Islet precursor cell (in vitro differentiated cells): ENCODE measurements at regions not wholly inside any gene's neighbourhood (a gene's known extent, or its start where the extent isn't known, plus 50 kb on each side); places are given as distances from the start of the nearest gene placed in this dataset.
"Not testable (repeated sequence)": the region's sequence is repeated elsewhere in the genome, so short reads cannot be mapped to it uniquely, and the experiment has no call there.

Experiments
- DNase-seq: peaks from one replicate; pipeline ENCODE4 v3.0.0-alpha.2; 2018

DNA sequence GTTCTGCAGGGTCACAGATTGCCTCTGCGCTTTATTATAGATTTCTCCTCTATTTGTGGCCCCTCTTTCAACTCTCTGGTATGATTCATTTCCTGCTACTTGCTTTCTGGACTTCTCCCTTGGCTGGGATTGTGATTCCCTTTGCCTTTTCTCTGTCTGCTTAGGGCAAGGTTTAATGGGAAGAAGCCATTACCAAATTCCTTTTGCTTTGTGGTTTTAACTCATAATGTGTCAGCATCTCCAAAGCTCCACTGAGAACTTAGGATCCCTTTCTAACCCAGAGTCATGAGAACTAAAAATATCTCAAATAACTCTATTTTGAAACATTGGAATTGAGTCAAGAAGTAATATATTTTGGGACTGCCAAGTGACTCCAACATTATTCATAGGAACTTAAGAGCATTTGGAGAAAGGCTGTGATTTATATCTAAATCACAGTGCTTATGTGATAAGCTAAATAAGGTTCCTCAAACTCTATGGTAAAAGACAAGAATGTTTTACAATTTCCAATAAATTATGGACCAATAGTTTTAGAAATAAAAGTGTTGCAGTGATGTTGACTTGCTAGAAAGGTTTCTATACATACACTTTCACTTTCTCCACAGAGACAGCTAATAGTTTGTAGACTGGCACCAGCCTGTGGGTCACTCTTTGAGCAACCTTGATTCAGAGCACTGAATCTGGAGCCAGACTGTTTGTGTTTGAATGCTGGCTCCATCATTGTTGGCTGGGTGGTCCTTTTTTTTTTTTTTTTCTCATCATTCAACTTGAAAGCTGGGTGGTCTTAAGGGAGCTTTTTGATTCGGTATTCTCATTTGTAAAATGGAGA, 93.9 kb downstream of the DACT1 start:
- peak; percentile 71 for DNase-seq

DNA sequence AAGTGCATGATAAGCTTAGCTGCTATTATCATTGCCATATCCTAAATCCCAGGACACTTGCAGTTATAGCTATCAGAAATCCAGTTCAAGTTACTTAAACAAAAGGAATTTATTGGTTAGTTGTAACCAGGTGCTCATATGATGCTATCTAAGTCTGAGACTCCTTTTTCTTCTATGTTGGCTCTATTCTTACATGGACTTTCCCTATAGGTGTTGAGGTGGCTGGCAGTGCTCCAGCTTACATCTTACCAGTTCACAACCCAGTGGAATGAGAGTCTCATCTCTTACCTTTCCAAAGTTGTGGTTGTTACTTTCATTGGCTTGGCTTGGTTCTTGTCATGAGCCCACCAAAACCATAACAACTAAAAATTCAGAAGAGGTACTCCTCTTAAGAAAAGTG, 94.6 kb downstream of the DACT1 start:
- no peak for DNase-seq

DNA sequence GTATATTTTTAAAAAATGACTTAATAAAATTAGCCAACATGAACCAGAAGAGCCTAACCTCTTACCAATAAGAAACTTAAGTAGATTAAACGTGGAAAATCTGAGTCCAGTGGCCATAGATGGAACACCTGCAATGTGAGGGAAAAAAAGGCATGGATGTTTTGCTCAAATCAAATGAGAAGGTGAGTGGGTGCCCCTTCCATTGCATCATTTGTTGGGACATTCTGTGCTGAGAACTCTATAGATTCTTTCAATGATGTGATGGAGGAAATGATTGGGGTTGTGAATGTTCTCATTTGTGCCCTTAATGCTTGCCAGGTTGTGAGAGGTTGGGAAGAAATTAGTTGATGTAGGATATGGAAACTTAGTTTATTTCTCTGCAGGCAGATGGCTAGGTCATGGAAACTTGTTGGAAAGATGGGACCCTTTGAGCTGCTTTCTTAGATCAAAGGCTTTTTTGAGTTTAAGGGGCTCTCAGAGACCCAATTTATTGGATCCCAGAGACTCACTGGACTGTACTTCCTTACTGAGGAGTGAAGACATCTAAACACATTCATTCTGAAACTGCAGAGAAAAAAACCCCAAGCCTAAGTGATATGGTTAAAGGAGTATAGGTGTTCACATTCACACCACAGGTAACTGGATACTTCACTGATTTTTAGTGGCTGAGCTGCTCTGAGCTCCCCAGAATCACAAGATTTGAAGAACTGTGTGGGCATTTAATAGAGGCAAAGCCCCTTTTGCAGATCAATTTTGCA, 95.9 kb downstream of the DACT1 start:
- DNase-seq = no peak

DNA sequence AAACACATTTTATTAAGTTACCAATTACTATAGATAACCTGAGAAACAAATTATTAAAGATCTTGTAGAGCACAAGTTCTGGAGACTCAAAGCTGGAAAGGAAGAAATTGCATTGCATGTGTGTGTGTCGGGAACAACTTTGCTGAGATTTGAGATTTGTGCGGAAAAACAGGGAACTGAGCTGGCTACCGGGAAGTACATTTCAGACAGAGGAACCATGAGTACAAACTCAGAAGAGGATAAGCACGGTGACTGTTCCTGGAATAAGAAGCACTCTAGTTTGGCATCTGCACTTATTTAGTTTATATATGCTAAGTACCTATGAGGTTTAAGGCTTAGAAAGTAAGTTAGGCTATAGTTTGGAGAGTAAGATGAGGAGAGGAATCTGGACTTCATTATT, 97.8 kb downstream of the DACT1 start:
- DNase-seq = no peak

DNA sequence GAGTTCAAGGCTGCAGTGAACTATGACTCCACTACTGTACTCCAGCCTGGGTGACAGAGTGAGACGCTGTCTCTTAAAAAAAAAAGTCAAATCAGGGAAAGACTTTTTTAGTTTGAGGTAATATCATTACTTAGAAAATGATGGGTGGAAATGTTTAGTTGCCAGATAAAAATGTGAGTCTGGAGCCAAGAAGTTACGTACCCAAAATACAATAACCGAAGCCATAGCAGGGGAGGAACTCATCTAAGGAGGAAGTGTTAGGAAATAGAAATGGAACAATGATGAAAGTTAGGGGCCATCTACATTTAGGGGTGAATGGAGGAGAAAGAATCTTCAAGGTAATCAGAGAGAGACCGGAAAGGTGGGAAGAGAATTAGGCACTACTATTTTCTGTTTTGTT, 98.8 kb downstream of the DACT1 start:
- no peak for DNase-seq

DNA sequence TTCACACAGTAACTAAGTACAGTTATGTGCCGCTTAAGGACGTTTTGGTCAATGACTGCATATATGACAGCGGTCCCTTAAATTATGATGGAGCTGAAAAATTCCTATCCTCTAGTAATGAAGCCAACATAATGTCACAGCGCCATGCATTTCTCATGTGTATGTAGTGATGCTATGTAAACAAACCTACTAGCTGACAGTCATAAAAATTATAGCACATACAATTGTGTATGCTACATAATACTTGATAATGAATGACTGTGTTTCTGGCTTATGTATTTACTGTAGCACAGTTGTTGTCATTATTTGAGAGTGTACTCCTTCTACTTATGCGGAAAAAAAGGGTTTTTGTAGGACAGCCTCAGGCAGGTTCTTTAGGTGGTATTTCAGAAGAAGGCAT, 99.7 kb downstream of the DACT1 start:
- no peak for DNase-seq

DNA sequence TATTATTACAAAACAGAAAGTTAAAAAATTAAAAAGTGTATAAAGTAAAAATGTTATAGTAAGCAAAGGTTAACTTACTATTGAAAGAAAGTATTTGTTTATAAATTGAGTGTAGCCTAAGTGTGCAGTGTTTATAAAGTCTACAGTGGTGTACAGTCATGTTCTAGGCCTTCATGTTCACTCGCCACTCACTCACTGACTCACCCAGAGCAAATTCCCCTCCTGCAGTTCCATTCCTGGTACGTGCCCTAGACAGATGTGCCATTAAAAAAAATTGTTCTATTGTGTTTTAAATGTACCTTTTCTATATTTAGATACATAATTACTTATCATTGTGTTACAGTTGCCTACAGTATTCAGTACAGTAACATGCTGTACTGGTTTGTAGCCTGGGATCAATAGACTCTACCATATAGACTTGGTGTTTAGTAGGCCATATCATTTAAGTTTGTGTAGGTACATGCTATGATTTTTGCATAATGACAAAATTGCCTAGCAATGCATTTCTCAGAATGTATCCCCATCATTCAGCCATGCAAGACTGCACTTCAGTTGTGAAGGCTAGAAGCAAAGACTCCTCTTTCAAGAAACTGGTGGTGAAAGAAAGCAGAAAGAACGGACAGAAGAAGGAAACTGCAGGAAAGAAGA, 100.6 kb downstream of the DACT1 start:
- DNase-seq = peak; percentile 56

DNA sequence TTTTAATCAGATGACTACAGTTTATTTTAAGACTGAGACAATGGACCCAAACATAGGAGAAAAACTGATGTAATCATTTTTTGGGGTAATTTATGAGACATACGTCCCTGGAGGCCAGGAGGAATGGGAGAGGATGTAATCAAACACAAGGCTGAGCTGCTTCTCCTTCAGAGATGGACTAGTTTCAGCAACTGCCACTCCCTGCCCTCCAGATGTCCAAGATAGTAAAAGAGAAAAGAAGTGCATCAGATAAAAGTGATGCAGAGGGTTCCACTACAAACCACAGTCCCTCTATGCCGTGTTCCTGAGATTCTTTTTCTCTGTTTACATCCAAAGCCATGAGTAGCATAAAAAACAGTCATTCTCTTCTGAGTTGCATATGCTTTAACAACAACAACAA, 101.1 kb downstream of the DACT1 start:
- DNase-seq = no peak

DNA sequence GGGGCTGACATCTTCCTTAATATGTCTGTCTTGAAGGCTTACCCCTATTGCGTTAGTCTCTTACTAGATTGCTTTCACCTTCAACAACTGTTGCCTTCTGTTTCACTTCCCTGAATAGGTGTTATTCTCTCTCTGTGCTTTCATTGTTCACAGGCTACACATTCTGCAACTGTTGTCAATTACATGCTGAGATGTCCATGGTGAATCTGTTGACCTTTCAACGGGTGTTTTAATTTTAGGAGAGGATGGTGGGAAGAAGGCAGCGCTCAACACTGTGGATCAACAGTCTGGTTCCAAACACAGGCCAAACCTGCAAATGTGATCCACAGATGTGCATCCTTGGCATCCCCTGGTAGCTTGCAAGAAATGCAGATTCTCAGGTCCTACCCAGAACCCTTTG, 101.9 kb downstream of the DACT1 start:
- no peak for DNase-seq

DNA sequence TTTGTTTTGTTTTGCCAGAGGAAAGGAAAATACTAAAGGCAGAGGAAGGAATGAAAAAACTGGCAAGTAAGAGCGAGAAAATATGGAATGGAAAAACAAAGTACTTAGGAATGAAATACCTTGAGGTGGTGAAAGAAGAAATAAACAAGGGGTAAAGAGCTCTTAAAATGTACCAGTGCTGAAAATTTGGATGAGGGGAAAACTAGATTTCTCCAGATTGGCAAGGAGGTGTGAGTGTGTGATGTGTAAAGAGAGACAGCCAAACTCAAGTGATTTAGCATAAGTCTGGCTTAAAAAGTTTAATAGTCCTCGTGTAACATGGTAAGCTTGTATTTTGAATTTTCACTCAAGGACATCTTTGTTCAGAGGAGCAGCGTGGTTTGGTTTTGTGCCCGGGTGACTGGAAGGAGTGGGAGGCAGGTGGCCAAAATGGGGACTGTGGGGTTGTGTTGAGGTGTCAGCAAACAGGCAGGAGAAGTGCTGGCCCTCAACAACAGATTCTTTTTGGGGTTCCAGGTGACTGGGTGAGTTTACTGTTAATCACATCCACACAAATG, 102.7 kb downstream of the DACT1 start:
- no peak for DNase-seq

DNA sequence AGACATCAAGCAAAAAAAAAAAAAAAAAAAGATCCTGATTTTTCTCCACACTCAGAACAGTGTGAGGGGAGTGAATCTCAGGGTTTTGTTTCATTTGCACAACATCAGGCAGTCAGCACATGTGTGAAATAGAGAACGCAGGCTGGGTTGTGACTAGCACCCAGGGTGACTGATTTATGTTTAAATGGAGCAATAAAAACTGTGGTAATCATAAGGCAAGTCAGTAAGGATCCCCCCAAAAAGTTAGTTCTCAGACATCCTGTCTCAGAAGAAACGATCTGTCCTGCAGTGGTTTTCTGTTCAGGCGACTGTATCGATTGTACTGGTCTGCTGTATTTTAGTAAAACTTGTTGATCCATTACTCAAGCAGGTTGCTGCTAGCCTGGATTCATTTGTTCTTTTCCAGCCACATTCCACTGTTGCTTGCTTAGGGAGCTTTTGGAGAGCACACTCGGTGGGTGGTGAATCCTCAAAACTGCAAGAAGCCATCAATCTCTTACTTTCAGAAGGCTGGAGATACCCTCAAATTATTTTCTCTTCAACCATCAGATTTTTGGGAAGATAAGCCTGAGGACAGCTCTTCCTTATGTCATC, 107.1 kb downstream of the DACT1 start:
- DNase-seq = no peak

DNA sequence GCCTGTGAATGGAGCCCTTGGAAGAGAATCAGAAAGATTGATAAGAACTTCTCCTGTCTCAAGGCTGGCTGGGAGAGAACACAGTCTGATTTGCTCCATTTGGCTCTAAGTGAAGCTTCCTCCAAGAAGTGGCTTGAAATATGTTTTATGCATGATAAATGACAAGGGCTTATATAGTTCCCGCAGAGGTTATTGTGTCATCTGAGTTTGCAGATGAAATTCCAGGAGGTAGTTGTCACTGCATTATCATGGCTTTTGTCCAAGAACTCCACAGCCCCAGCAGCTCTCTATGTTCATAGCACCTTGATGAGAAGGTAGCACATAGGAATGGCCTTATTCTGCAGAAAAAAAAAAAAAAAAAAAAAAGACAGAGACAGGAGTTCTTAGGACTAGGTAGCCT, 108.5 kb downstream of the DACT1 start:
- DNase-seq = no peak

DNA sequence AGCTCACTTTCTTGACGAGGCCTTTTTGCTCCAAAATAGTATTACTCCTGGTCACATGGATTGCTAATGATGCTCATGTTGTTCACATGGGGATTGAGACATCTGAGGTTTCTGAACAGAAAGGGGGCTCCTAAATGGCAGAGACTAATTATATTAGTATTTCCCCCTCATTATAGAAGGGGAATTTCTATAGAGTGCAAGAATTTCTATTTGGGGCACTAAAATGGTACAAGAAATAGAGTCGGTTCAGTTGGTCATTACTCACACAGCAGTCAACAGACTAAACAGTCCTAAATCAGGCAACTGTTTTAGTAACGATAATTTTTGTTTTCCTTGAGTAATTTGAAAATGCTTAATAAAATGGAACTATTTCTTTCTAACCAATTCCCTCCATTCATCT, 108.9 kb downstream of the DACT1 start:
- no peak for DNase-seq

DNA sequence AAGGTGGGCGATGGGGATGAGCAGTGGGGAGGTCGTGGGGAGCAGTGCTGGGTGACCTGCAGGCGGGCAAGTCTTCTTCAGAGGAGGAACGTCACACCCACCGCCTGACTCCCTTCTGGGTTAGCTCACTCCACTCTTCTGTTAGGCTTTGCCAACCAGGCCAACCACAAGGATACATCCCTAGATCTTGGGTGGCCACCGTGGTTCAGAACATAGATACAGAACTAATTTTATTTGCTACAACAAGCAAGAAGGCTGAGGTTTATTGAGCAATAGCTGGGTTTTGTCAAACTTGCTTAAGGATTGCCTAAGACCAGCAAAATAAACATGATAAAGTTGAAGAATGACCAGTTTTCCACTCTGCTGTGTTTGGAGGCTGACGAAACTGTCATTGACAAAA, 109.4 kb downstream of the DACT1 start:
- DNase-seq = no peak

DNA sequence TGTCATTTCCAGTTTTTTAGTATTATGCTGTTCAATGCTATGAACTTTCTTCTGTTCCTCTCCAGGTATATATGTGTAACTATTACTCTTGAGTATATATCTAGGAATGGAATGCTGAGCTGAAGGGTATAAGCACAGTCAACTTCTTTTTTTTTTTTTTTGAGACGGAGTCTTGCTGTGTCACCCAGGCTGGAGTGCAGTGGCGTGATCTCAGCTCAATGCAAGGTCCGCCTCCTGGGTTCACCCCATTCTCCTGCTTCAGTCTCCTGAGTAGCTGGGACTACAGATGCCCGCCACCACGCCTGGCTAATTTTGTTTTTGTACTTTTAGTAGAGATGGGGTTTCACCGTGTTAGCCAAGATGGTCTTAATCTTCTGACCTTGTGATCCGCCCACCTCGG, 110.5 kb downstream of the DACT1 start:
- not testable (repeated sequence) for DNase-seq

DNA sequence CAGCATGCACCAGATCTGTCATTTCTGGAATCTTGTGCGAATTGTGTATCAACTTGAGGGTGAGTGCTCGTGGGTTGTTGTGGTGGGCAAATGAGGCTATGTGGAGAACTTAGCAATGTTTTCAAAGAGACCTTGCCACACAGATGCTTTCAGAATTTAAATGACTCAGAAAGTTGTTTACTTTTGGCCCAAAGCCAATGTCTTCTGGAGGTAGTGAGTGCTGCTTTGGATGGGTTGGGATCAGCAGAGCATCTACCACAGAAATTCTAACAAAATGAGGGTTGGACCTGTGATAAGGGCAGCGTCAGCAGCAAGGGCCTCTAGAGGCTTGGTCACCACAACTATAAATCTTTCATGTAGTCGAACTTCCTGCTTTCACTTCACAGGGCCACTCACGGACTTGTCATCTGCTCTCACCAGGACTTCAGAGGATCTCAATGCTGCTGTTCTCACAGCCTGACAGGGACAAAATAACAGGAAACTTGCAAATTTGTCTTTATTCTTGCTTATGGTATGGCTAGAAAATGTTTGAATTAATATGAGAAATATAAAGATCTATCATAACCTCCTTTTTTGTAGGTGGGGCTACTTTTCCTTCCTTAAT, 111.4 kb downstream of the DACT1 start:
- peak; percentile 66 for DNase-seq

DNA sequence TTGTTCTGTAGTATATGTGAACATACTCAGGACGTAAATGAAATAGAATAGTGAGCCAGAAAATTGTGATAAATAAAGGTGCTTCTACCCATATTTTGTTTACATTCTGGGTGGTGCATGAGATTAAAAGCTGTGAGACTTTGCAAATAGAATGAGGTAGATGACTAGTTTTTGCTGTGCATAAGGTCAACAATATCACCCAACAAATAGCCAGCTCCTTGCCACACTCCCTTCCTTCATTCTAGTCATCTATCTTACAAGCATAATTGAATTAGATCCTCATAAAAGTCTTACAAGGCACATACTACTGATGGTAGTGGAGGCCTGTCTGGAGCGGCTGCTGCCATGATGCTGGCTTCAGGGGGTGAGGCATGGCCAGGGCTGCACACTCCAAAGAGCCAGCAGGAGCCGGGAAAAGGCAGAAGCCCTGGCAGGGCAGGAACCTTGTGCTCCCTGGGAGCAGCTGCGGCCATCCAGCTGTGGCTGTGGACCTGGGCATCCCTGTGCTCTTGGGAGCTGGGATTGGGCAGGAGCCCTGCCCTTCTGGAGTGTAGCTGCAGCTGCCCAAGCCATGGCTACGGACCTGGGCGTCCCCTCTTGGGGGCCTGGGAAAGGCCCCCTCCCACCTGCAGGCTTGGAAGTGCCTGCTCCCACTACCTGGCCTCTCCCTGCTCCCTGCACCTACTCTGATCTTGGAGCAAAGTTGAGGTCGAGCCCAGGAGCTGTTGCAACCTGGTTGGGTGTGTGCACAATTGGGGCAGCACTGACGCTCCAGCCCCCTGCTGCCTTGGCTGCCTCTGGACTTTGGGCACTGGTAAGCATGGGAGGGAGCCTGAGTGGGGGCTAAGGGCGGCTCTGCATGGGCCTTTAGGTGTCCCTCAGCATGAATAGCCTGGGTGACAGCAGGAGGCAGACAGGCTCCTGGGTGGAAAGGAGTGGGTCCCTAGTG, 112.8 kb downstream of the DACT1 start:
- DNase-seq = no peak

DNA sequence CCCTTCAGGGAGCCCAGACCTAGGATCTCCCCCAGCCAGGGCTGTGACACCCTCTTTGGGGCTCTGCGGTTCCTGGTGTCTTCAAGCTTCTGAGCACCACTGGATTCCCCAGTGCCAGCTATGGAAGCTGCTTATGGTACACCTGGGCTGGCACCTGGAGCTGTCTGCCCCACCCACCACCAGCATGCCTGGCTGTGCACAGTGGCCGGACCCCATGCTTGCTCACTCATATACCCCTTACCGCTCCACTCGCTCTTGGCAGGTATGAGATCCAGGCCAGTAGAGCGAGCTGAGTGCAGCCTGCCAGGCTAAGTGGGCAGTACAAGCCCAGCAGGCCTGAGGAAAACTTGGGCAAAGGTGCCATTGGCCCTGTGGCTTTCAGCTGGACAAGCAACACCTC, 114.0 kb downstream of the DACT1 start:
- DNase-seq = no peak

DNA sequence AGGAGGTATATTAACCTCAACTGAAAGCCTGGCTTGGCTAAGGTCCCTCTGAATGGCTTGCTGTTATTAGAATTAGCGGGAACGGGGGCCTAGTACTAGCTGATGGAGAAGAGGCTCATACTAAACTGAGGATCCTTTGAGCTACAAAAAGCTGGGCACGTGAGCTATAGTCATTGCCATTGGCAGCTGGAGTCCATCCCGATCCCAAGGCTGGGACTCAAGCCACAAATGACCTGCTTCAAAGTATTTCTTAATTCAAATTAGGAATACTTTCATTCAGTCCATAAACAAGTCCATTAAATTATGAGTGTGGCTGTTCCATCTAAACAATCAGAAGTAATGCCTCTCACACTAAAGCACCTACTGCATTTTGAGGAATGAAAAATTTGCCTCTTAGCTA, 114.5 kb downstream of the DACT1 start:
- DNase-seq = no peak

DNA sequence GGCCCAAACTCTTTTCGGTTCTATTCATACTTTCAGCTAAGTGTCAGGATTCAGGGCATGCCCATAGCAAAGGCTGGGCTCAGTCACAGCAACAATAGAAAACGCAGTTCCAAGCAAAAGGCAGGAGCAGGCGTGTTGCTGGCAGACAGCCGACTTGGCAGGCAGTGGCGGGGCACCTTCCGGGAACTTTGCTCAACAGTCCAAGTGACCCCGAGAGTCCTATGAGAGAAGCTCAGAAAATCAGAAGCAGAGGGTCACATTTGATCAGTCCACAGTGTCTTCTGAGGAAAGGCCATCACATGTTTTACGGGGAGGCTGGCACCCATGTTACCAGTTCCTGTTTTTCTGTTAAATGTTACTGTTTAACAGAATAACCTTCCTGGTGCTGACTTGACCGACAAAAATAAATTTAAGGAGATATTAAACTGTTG, 115.0 kb downstream of the DACT1 start:
- no peak for DNase-seq
